NCI-H1694 (cell line): ENCODE measurements at regions not wholly inside any gene's neighbourhood (a gene's known extent, or its start where the extent isn't known, plus 50 kb on each side); places are given as distances from the start of the nearest gene placed in this dataset.

Source experiments
- DNase-seq: peaks from one replicate; lab custom pipeline; 2025; lab: John Stamatoyannopoulos, UW

- DNase-seq: no peak
Measured at GRCh38 chr15:93428807-93429351, 339.9 kb upstream of the RGMA start.

- DNase-seq: no peak
Measured at GRCh38 chr15:93428150-93428549, 339.1 kb upstream of the RGMA start.

- DNase-seq: no peak
Measured at GRCh38 chr15:93424131-93424530, 335.1 kb upstream of the RGMA start.

GRCh38 chr15:93422476-93422875, 333.5 kb upstream of the RGMA start:
- DNase-seq: no peak

GRCh38 chr15:93420477-93420876, 331.5 kb upstream of the RGMA start:
- no peak for DNase-seq

- no peak for DNase-seq
Measured at GRCh38 chr15:93420050-93420452, 331.0 kb upstream of the RGMA start.

GRCh38 chr15:93418566-93418965, 329.6 kb upstream of the RGMA start:
- no peak for DNase-seq

GRCh38 chr15:93417631-93418030, 328.6 kb upstream of the RGMA start:
- no peak for DNase-seq

GRCh38 chr15:93417156-93417555, 328.1 kb upstream of the RGMA start:
- no peak for DNase-seq

- DNase-seq: no peak
Measured at GRCh38 chr15:93415576-93415975, 326.6 kb upstream of the RGMA start.

- no peak for DNase-seq
Measured at GRCh38 chr15:93414576-93415231, 325.7 kb upstream of the RGMA start.

GRCh38 chr15:93413745-93414144, 324.7 kb upstream of the RGMA start:
- DNase-seq: no peak

GRCh38 chr15:93399121-93399520, 310.1 kb upstream of the RGMA start:
- DNase-seq: no peak

- DNase-seq: no peak
Measured at GRCh38 chr15:93389211-93389610, 300.2 kb upstream of the RGMA start.

GRCh38 chr15:93384886-93385285, 295.9 kb upstream of the RGMA start:
- no peak for DNase-seq

GRCh38 chr15:93382200-93382820, 293.3 kb upstream of the RGMA start:
- DNase-seq: no peak

GRCh38 chr15:93378558-93378957, 289.5 kb upstream of the RGMA start:
- peak; percentile 3 for DNase-seq

- no peak for DNase-seq
Measured at GRCh38 chr15:93372865-93373223, 283.8 kb upstream of the RGMA start.

GRCh38 chr15:93372208-93372864, 283.3 kb upstream of the RGMA start:
- peak; percentile 4 for DNase-seq

GRCh38 chr15:93366387-93367100, 277.5 kb upstream of the RGMA start:
- no peak for DNase-seq

- no peak for DNase-seq
Measured at GRCh38 chr15:93362821-93363220, 273.8 kb upstream of the RGMA start.

- no peak for DNase-seq
Measured at GRCh38 chr15:93362203-93362602, 273.2 kb upstream of the RGMA start.

GRCh38 chr15:93361703-93362102, 272.7 kb upstream of the RGMA start:
- no peak for DNase-seq
